ENCODE measurements at regions not wholly inside any gene's neighbourhood (a gene's known extent, or its start where the extent isn't known, plus 50 kb on each side); places are given as distances from the start of the nearest gene placed in this dataset.

DNA sequence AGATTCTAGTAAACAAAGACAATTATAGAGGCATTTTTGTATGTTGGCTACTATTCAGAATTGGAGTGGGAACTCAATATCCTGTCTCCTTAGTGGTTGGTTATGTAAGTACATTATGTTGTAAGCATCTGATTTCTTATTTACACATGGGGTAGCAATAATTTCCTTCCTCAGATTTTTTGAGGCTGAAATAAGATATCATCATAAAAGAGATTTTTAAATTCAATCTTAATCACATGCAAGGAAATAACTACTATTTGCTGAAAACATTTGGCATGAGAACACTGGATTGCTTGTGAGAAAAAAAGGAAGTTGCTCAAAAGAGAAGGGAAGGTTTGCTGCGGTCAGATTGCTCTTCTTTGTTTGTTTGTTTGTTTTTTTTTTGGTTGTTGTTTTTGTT is 437.7 kb upstream of the HS3ST1 start:
- TF ChIP-seq ARID2 (CRISPR knock-in tag; IDR thresholded peaks at IDR 0.05; ENCODE audit: borderline replicate concordance) (no peak), KLF13 (CRISPR knock-in tag; IDR thresholded peaks at IDR 0.05) (no peak), MEF2D (CRISPR knock-in tag; IDR thresholded peaks at IDR 0.05) (no peak), KLF15 (CRISPR knock-in tag; IDR thresholded peaks at IDR 0.05; ENCODE audit: borderline replicate concordance) (no peak), SMARCC2 (IDR thresholded peaks at IDR 0.05) (no peak), FOXM1 (CRISPR knock-in tag; IDR thresholded peaks at IDR 0.05) (no peak), SRSF4 (IDR thresholded peaks at IDR 0.05; ENCODE audit: low read depth, low read length, poor library complexity, severe bottlenecking) (no peak), ZBTB21 (CRISPR knock-in tag; IDR thresholded peaks at IDR 0.05) (no peak)
- TF ChIP-seq, protein P1, sequence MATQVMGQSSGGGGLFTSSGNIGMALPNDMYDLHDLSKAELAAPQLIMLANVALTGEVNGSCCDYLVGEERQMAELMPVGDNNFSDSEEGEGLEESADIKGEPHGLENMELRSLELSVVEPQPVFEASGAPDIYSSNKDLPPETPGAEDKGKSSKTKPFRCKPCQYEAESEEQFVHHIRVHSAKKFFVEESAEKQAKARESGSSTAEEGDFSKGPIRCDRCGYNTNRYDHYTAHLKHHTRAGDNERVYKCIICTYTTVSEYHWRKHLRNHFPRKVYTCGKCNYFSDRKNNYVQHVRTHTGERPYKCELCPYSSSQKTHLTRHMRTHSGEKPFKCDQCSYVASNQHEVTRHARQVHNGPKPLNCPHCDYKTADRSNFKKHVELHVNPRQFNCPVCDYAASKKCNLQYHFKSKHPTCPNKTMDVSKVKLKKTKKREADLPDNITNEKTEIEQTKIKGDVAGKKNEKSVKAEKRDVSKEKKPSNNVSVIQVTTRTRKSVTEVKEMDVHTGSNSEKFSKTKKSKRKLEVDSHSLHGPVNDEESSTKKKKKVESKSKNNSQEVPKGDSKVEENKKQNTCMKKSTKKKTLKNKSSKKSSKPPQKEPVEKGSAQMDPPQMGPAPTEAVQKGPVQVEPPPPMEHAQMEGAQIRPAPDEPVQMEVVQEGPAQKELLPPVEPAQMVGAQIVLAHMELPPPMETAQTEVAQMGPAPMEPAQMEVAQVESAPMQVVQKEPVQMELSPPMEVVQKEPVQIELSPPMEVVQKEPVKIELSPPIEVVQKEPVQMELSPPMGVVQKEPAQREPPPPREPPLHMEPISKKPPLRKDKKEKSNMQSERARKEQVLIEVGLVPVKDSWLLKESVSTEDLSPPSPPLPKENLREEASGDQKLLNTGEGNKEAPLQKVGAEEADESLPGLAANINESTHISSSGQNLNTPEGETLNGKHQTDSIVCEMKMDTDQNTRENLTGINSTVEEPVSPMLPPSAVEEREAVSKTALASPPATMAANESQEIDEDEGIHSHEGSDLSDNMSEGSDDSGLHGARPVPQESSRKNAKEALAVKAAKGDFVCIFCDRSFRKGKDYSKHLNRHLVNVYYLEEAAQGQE (IDR thresholded peaks at IDR 0.05; ENCODE audit: borderline replicate concordance in 1 of 2, low read depth in 1 of 2, low read length in 2 of 2): no peak
- TF ChIP-seq, protein P2, sequence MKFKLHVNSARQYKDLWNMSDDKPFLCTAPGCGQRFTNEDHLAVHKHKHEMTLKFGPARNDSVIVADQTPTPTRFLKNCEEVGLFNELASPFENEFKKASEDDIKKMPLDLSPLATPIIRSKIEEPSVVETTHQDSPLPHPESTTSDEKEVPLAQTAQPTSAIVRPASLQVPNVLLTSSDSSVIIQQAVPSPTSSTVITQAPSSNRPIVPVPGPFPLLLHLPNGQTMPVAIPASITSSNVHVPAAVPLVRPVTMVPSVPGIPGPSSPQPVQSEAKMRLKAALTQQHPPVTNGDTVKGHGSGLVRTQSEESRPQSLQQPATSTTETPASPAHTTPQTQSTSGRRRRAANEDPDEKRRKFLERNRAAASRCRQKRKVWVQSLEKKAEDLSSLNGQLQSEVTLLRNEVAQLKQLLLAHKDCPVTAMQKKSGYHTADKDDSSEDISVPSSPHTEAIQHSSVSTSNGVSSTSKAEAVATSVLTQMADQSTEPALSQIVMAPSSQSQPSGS (CRISPR knock-in tag; IDR thresholded peaks at IDR 0.05): no peak
- TF ChIP-seq, protein P3, sequence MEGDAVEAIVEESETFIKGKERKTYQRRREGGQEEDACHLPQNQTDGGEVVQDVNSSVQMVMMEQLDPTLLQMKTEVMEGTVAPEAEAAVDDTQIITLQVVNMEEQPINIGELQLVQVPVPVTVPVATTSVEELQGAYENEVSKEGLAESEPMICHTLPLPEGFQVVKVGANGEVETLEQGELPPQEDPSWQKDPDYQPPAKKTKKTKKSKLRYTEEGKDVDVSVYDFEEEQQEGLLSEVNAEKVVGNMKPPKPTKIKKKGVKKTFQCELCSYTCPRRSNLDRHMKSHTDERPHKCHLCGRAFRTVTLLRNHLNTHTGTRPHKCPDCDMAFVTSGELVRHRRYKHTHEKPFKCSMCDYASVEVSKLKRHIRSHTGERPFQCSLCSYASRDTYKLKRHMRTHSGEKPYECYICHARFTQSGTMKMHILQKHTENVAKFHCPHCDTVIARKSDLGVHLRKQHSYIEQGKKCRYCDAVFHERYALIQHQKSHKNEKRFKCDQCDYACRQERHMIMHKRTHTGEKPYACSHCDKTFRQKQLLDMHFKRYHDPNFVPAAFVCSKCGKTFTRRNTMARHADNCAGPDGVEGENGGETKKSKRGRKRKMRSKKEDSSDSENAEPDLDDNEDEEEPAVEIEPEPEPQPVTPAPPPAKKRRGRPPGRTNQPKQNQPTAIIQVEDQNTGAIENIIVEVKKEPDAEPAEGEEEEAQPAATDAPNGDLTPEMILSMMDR (CRISPR knock-in tag; IDR thresholded peaks at IDR 0.05): no peak

Data from HepG2 (cell line).